Endothelial cell of umbilical vein (primary cell): ENCODE measurements at regions not wholly inside any gene's neighbourhood (a gene's known extent, or its start where the extent isn't known, plus 50 kb on each side); places are given as distances from the start of the nearest gene placed in this dataset.

Experiments
- BruUV-seq: library from RNA; stranded (reverse); fragments of 400-500 nt; replicated peaks from 2 replicates; lab custom pipeline; 2021; lab: Mats Ljungman, UMichigan
- CTCF ChIA-PET: fragments of 300-600, 350-600 bp; sonication (Branson Sonifier 250); formaldehyde crosslinking; loops from one replicate; lab custom pipeline; 2021; ENCODE audit warnings: antibody characterized with exemption, inconsistent platforms; lab: Charles Lee
- POLR2A ChIA-PET: fragments of 300-600, 350-600 bp; sonication (Branson Sonifier 250); formaldehyde crosslinking; loops from one replicate; lab custom pipeline; 2021; ENCODE audit warnings: antibody characterized with exemption, inconsistent platforms; lab: Charles Lee
- DNase-seq: peaks from one replicate; pipeline ENCODE4 v3.0.0-alpha.2; 2011; ENCODE audit warnings: low read depth, low spot score
- FAIRE-seq: peaks from 2 replicates; lab custom pipeline; 2011; peaks lifted over from hg19 to GRCh38; lab: Jason Lieb, UNC
- H2AFZ ChIP-seq: 2 replicates; pipeline ENCODE4 v1.6.0; 2012; ENCODE audit warnings: low read depth, low read length, control low read depth, inconsistent platforms
- H3K27ac ChIP-seq: 2 replicates; pipeline ENCODE4 v1.5.1; 2011; ENCODE audit warnings: low read depth, mild to moderate bottlenecking, control low read depth, low read length, moderate library complexity; ENCODE audit not compliant: insufficient read depth
- H3K27me3 ChIP-seq, 2 experiments: 2 replicates each; pipeline versions ENCODE4 v1.6.0 to v1.6.1; 2011; ENCODE audit warnings: low read length in 2 of 2, mixed read lengths in 1 of 2; ENCODE audit not compliant: control insufficient read depth in 2 of 2, insufficient read depth in 2 of 2
- H3K36me3 ChIP-seq, 2 experiments: 2 replicates in 1 of 2; 3 replicates in 1 of 2; pipeline ENCODE4 v1.5.1; 2011; ENCODE audit warnings: low read length in 2 of 2, mild to moderate bottlenecking in 1 of 2, moderate library complexity in 1 of 2; ENCODE audit not compliant: control insufficient read depth in 2 of 2, insufficient read depth in 2 of 2; ENCODE audit errors: extremely low read depth in 1 of 2
- H3K4me1 ChIP-seq: 3 replicates; pipeline ENCODE4 v1.5.1; 2011; ENCODE audit warnings: mild to moderate bottlenecking, low read length; ENCODE audit not compliant: control insufficient read depth, insufficient read depth; ENCODE audit errors: extremely low read depth
- H3K4me2 ChIP-seq: 2 replicates; pipeline ENCODE4 v1.6.1; 2011; ENCODE audit warnings: low read length, control low read depth, mixed read lengths; ENCODE audit not compliant: insufficient read depth
- H3K4me3 ChIP-seq, 3 experiments: fragments of 200-600 bp in 1 of 3; sonication (generic), shearing (Covaris generic) in 1 of 3; replicated peaks in 1 of 3; 2 replicates each; pipeline ENCODE4 v1.5.1; 2011 to 2016; ENCODE audit warnings: control low read depth in 3 of 3, low read length in 3 of 3, mild to moderate bottlenecking in 2 of 3, inconsistent platforms in 1 of 3, low read depth in 1 of 3, moderate library complexity in 1 of 3; ENCODE audit not compliant: insufficient read depth in 1 of 3
- H3K79me2 ChIP-seq: 2 replicates; pipeline ENCODE4 v1.6.0; 2012; ENCODE audit warnings: low read length, inconsistent platforms; ENCODE audit not compliant: control insufficient read depth, insufficient read depth
- H3K9ac ChIP-seq: replicated peaks from 2 replicates; pipeline ENCODE3; 2011; ENCODE audit warnings: low read length, control low read depth; ENCODE audit not compliant: insufficient read depth; ENCODE audit errors: extremely low read depth
- H3K9me1 ChIP-seq: replicated peaks from 3 replicates; pipeline ENCODE4 v1.6.0; 2011; ENCODE audit warnings: mild to moderate bottlenecking, low read length; ENCODE audit not compliant: control insufficient read depth, insufficient read depth; ENCODE audit errors: extremely low read depth
- H3K9me3 ChIP-seq: replicated peaks from 2 replicates; pipeline ENCODE4 v1.5.1; 2012; ENCODE audit warnings: low read length, inconsistent platforms; ENCODE audit not compliant: control insufficient read depth, insufficient read depth
- H4K20me1 ChIP-seq: replicated peaks from 2 replicates; pipeline ENCODE3; 2011; ENCODE audit warnings: mild to moderate bottlenecking, low read length; ENCODE audit not compliant: control insufficient read depth, insufficient read depth; ENCODE audit errors: extremely low read depth
- GATA2 ChIP-seq: IDR thresholded peaks from 2 replicates; pipeline ENCODE4 v1.7.0; 2011; ENCODE audit warnings: low read depth, mild to moderate bottlenecking, moderate library complexity, mixed read lengths, low read length; ENCODE audit not compliant: insufficient read length, insufficient read depth
- JUN ChIP-seq: IDR thresholded peaks from 2 replicates; pipeline ENCODE4 v1.6.1; 2011; ENCODE audit warnings: borderline replicate concordance, low read depth; ENCODE audit not compliant: insufficient read length, insufficient read depth
- MYC ChIP-seq: IDR thresholded peaks from one replicate; pipeline ENCODE4 v1.6.1; 2011; ENCODE audit warnings: mild to moderate bottlenecking, low read depth, low read length
- POLR2AphosphoS5 ChIP-seq: IDR thresholded peaks from 2 replicates; pipeline ENCODE4 v1.6.1; 2012; ENCODE audit warnings: low read depth, mild to moderate bottlenecking, control low read depth, low read length, moderate library complexity; ENCODE audit not compliant: insufficient read depth
- dilution Hi-C: fragments of 300-500 bp; cut with MboI; formaldehyde crosslinking; loops from one replicate; pipeline ENCODE4 v1.15.0; 2019; ENCODE audit warnings: low sequenced_read_pairs; ENCODE audit not compliant: extremely low pct_ligation_motif_present
- intact Hi-C: fragments of 100-400 bp; cut with micrococcal nuclease; formaldehyde crosslinking; loops from one replicate; pipeline ENCODE4 v1.10.0; 2022
- TF ChIP-seq, protein P1 (sequence below), 2 donors: IDR thresholded peaks; 1 replicate in 1 of 2; 2 replicates in 1 of 2; pipeline ENCODE4 v1.5.1; 2011; ENCODE audit warnings: low read length in 2 of 2, mild to moderate bottlenecking in 2 of 2, moderate library complexity in 2 of 2, control low read depth in 1 of 2, inconsistent platforms in 1 of 2, low read depth in 1 of 2; ENCODE audit not compliant: insufficient read depth in 1 of 2; ENCODE audit errors: extremely low read depth in 1 of 2
- TF ChIP-seq, protein P2 (sequence below): IDR thresholded peaks from 2 replicates; pipeline ENCODE4 v1.6.1; 2011; ENCODE audit not compliant: insufficient read depth, insufficient read length

DNA sequence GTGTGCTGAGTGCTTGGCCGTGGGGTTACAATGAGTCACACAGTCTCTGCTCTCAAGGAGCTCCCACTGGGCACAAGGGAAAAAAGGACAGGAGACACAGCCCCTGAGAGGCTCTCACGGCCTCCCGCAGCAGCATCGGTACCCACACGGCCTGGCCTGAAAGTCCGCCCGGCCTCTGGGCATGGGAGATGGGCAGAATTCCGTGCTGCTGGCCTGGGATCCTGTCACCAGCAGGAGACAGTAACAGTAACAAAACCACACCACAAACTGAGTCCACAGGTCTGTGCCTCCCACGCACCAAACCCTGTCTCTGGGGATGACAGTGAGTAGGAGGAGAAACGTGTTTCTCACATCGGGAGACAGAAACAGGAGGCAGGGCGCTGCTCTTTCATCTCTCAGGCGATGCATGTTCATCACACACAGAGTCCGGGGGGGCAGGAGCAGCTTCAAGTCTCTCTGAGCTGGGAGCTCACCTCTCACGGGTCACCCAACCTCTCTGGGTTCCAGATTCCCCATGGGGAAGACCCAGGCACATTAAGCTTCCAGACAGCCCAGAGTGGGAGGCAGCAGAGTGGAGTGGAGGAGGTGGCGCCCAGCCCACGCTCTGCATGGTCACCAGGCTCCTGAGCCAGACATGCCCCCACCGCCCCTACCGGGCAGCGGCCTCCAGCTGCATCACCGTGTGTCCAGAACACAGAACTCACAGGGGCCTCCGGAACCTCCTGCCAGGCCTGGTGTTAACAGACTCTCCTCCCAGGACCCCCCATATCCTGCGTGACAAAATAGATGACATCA lies 124.7 kb upstream of the VSTM2B start:
- dilution Hi-C loops = no loop called here
- DNase-seq = no peak
- POLR2A ChIA-PET = no interaction called here
- no peak overlapping the region for H3K9ac ChIP-seq
- CTCF ChIA-PET = no interaction called here
- H3K9me3 ChIP-seq = peaks cover 2% of the 10 kb centered on the region
- H3K36me3 ChIP-seq = no peaks in the 10 kb centered on the region
- no peaks in the 10 kb centered on the region for H3K27me3 ChIP-seq
- no peak overlapping the region for H3K4me2 ChIP-seq
- no peak overlapping the region for H3K4me3 ChIP-seq
- no peak for FAIRE-seq
- H2AFZ ChIP-seq = no peak overlapping the region
- BruUV-seq = no TSS peak
- H3K79me2 ChIP-seq = no peaks in the 10 kb centered on the region
- H3K4me1 ChIP-seq = no peaks in the 10 kb centered on the region
- H4K20me1 ChIP-seq = no peaks in the 10 kb centered on the region
- no peak overlapping the region for H3K27ac ChIP-seq
- TF ChIP-seq GATA2 (no peak), JUN (no peak), MYC (no peak), POLR2AphosphoS5 (no peak)
- TF ChIP-seq, protein P1, sequence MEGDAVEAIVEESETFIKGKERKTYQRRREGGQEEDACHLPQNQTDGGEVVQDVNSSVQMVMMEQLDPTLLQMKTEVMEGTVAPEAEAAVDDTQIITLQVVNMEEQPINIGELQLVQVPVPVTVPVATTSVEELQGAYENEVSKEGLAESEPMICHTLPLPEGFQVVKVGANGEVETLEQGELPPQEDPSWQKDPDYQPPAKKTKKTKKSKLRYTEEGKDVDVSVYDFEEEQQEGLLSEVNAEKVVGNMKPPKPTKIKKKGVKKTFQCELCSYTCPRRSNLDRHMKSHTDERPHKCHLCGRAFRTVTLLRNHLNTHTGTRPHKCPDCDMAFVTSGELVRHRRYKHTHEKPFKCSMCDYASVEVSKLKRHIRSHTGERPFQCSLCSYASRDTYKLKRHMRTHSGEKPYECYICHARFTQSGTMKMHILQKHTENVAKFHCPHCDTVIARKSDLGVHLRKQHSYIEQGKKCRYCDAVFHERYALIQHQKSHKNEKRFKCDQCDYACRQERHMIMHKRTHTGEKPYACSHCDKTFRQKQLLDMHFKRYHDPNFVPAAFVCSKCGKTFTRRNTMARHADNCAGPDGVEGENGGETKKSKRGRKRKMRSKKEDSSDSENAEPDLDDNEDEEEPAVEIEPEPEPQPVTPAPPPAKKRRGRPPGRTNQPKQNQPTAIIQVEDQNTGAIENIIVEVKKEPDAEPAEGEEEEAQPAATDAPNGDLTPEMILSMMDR (IDR thresholded peaks at IDR 0.05; ENCODE audit: extremely low read depth in 1 of 2, insufficient read depth in 1 of 2, low read depth in 1 of 2, low read length in 2 of 2) = no peak
- TF ChIP-seq, protein P2, sequence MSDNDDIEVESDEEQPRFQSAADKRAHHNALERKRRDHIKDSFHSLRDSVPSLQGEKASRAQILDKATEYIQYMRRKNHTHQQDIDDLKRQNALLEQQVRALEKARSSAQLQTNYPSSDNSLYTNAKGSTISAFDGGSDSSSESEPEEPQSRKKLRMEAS = no peak
- H3K9me1 ChIP-seq = no peaks in the 10 kb centered on the region
- intact Hi-C loops = no loop called here
